Superior temporal gyrus (tissue), 1 donor: ENCODE measurements at regions not wholly inside any gene's neighbourhood (a gene's known extent, or its start where the extent isn't known, plus 50 kb on each side); places are given as distances from the start of the nearest gene placed in this dataset.
"Not testable (repeated sequence)": the region's sequence is repeated elsewhere in the genome, so short reads cannot be mapped to it uniquely, and the experiment has no call there.

Experiments used
- DNase-seq: peaks from one replicate; pipeline ENCODE4 v3.0.0-alpha.2; 2016; ENCODE audit errors: extremely low spot score

DNA sequence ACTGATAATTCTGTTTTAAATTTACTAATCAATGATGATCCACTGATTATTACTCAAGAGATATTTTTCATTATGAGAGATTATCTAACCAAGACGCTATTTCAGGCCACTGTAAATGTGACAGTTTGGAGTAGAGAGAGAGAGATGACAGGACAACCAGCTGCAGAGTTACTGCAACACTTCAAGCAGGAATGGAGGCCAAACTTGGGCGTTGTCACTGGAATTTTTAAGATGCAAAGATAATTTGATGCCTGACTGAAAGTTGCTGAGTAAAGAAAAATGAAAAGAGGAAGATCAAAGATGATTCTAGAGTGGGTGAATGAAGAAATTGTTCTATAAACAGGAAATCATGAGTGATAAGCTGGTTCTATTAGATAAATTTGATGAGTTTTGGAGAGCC lies 1302.1 kb upstream of the TMEFF2 start:
- DNase-seq = no peak

DNA sequence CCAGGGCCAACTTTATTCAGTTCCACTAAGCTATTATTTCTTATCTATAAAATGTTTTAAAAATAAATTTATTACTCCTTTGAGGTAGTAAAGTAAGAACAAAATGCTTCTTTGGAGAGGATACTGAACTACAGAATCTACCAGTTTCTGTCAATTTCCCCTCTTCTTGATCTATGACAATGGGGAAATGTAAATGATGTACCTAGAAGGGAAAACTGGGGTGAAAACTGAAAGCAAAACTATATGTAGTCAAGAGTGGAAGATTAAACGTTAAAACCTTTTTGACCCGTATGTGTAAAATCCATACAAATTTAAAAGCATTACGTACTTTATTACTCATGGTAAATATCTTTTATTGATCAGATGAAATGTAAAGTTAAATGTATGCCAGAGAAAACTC lies 1287.8 kb upstream of the TMEFF2 start:
- no peak for DNase-seq

DNA sequence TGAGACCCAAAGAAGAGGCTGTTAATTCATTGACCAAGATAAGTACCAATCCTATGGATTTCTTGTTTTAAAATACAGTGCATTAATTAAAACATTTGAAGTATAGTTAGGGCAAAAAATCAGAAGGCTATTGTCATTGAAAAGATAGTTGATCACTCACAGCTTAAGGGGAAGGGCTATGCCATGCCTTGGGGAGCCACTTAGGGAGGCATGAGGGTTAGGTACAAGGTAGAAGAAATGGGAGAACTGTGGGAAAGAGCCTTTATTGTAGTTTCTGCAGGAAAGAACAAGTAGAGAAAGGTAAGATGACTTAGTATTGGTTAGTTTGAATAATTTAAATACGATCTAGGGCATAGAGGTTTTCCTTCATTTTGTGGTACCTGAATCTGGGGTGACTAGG lies 1285.5 kb upstream of the TMEFF2 start:
- no peak for DNase-seq

DNA sequence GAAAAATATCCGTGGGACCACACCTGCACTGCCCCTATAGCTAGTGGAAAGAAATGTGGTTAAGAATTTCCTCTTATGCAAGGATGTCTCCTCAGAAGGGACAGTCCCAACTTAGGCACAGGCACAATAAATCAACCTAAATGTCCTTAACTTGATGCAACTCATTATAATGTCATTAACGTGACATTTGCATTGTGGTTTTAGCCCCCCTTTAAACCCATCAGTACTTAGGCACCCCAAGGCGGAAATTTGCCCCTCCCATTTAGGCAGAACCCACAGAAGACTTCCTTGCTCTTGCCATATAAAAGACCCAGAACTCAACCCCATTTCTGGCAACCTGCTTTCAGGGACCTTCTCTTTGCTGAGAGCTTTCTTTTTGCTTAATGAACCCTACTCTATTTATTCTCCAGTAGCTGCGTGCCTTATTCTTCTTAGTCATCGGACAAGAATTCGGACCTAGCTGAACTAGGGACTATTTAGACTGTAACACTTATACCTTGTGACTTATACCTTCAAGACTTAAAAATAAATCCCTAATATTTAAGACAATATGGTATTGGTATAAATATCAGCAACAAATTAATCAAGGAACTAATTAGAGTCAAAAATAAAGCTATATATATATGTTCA lies 1281.6 kb upstream of the TMEFF2 start:
- DNase-seq = no peak

DNA sequence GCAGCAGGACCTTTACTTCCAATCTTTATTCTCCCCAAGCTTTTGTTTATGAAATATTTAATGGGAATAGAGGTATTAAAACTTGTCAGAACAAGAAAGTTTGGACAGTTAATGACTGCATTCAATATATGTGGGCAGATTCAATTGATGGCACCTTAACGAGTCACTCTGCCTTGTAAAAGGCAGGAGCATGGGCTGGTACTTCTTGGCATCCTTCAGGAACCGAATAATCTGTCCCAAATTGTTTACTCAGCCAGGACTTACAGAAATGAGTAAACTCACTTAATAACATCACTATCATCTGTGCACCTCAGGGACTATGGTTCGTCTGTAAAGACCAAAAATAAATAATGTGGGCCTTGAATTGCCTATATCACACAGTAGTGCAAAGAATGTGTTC lies 1280.3 kb upstream of the TMEFF2 start:
- no peak for DNase-seq

DNA sequence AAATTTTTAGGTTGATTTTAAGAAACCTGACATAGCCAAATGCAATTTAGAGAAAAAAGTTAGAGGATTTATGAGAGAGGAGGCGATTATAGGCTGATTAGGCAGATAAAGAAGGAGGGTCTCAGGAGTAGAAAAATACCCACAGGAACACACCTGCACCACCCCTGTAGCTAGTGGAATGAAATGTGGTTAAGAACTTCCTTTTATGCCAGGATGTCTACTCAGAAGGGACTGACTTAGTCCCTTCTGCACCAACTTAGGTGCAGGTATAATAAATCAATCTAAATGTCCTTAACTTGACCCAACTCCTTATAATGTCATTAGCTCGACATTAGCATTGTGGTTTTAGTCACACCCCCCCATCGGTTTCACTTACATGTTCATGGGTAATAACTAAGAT lies 1274.5 kb upstream of the TMEFF2 start:
- DNase-seq = no peak

DNA sequence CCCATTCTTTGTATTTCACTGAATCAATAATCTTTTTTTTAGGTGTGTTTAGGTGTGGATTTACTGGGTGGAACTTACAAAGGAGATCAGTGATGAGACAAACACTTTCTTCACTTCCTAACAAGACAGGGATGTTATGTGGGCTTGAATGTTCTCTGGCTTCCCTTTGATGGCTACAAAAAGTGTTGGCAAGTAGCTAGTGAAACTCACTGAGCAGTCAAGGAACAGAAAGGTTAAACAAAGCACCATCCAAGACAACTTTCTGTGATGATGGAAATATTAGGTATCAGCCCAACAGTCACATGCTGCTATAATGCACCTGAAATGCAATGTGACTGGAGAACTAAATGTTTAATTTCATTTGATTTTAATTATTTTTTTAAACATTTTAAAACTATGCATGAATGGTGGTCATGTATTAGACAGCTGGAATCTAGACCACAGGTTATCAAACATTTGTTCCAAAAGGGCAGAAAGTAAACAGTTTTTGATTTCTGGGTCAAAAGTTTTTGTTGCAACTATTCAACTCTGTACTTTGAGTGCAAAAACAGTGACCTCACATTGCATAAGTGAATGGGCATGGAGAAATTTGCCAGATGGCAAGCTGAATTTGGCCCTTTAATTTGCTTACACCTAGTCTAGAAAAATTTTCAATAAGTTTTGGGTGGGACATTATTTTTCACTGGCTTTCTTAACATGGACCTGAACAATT lies 1272.7 kb upstream of the TMEFF2 start:
- no peak for DNase-seq

DNA sequence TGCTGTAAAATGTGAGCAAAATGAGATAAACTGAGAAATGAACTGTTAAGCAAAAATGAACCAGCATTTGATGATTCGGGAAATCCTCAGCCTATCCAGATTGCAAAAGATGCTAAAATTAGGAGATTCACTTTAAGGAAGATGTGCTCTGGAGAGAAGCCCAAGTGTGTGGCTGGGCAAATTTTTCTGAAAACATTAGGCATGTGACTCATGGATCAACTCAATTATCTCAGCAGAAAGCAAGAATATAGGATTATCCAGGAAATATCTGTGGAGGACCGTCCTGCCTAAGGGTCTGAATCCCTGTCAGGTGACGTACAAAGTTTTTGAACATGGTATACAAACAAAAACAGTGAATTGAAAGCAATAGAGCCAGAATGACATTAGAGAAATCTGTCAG lies 1268.3 kb upstream of the TMEFF2 start:
- DNase-seq = no peak

DNA sequence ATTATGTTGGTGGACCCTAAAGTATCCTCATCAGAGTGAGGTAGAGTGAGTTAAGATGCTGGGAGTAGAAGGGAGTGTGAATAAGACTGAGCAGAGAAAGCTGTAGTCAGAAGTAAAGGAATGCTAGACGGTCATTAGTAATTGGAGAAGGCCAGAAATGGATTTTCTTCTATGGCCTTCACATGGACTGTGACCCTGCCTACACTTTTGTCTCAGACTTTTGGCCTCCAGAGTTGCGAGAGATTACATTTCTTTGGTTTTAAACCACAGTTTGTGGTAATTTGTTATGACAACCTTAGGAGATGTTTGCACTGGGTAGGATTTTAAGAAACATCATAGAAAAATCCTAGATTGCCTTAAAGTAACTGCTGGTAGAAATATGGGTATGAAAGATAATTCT lies 1267.7 kb upstream of the TMEFF2 start:
- no peak for DNase-seq

DNA sequence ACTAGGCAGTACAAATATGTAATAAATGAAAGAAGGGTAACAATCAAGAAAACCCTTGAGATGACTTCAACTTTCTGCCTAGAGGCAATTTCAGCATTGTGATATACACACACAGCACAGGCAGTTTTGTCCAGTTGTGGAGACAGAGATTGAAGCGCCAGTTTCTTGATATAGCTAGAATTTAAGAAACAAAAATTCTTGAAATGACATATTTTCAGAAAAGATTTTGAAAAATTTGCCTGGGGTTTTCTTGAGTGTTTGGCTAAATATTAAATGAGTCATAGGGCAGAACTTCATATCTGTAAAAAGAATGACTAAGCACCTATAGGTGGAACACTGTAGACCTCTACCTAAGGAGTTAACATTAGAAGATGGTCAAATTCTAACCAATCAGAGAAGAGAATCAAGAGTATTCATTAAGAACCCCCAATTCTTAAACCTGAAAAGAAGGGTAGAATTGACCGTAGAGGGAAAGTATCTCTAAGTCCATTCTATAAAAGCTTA lies 1266.8 kb upstream of the TMEFF2 start:
- DNase-seq = no peak

DNA sequence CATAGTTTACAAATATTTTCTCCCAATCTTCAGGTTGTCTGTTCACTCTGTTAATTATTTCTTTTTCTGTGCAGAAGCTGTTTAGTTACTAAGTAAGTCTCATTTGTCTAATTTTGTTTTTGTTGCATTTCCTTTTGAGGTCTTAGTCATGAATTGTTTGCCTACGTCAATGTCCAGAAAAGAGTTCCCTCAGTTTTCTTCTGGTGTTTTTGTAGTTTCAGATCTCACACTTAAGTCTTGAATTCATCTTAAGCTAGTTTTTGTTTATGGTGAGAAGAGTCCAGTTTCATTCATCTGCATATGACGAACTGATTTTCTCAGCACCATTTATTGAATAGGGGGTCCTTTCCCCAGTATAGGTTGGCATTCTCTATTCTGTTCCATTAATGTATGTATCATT lies 1252.2 kb upstream of the TMEFF2 start:
- DNase-seq = no peak

DNA sequence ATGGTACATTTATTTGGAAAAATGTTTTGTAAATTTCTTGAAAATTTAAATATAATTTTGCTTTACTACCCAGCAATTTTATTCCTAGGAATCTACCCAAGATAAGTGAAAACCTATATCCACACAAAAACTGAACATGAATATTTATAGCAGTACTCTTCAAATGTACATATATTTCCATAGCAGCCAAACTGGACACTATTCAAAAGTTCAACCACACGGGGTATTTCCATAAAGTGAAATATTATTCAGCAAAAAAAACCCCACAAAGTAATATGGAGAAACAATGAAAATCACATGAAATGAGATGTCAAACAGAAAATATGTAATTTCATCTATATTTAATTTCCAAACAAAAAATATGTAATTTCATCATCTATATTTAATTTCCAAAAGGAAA lies 1247.6 kb upstream of the TMEFF2 start:
- no peak for DNase-seq

DNA sequence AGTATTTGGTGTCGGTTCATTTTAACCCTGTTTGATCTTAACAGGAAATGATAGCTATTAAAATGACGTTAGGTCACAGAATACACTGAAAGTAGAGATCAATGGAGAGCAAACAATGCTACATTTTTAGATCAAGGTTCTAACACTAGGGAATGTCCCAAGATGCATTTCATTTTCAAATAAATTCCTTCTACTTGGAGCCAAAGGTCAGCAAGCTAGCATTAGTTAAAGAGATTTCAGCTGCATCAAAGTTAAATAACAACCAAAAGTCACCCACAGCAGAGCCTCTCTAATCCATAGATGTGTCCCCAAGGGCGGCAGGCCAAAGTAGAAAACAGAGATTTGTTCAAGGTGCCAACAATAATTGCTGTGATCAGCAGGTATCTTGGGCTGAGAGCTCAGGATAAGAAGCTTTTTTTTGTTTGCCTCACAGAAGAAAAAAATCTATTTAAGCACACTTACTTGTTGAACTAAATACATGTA lies 1233.6 kb upstream of the TMEFF2 start:
- DNase-seq = no peak

DNA sequence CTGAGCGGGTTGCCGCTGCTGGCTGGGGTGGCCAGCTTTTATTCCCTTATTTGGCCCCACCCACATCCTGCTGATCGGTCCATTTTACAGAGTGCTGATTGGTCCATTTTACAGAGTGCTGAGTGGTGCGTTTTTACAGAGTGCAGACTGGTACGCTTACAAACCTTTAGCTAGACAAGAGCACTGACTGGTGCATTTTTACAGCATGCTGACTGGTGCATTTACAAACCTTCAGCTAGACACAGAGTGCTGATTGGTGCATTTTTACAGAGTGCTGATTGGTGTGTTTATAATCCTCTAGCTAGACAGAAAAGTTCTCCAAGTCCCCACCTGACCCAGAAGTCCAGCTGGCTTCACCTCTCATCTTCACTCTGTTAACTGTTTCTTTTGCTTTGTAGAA lies 1217.6 kb upstream of the TMEFF2 start:
- DNase-seq = not testable (repeated sequence)

DNA sequence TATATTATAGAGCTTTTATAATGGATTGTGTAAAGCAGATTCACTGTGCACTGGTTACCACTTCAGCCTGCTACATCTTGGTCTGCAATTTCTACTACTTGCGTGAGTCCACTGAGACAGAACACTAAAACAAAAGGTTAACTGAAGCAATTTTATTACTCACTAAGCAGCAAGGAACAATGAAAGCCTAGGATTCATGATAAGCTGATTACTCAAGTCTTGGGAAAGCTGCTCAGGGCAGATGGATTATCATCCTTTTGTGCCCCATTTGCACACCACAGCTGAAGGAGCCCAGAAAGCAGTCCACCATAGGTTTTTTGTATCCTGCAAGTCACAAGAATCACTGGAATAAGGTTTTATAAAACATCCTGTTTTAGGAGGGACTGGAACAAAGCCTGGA lies 1215.2 kb upstream of the TMEFF2 start:
- DNase-seq = no peak

DNA sequence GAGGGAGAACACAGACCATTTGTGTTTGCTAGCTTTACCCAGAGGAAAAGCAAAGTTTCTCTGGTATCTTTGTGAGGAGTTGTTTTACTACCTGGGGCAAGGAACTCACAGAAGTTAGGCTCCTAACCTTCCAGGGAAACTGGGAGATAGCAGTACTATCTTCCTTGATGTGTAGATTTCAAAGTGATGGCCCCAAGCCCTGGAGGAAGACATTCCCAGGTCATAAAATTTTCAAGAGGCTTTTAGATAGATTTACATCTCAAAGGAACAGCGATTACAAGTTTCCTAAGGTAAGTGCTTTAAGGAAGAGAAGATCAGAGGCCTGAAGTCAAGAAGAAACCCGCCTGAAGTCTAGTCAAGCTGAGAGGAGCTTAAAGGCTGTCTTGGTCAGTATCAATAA lies 1187.8 kb upstream of the TMEFF2 start:
- no peak for DNase-seq

DNA sequence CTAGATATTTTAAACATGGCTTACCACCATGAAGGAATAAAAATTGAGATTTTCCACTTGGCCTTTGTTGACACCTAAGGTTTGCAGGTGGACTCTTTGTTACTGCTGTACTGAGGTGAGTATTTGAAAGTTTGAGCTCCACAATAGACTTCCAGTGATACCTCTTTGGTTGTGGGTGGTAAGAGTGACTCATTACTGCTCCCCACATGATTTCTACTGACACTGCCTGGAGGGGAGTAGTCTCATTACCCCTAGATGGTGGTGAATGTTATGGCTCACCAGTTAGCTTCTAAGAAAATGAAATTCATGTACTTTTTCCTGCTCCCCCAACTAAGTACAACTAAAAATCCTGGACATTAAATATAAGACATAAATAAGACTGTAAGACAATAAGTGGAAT lies 1183.1 kb upstream of the TMEFF2 start:
- DNase-seq = no peak

DNA sequence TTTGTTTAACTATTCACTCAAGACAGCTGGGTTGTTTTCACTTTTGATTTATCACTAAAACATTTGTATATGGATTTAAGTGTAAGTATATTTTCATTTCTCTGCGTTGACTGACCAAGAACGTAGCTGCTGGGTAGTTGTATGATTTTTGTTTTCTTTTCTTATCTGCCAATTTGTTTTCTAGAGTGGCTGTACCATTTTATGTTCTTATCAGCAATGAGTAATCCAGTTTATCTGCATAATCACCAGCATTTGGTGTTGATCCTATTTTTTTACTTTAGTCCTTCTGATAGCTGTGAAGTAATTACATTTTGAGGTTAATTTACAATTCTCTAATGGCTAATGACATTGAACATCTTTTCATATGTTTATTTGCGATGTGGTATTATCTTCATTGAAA lies 1178.4 kb upstream of the TMEFF2 start:
- no peak for DNase-seq

DNA sequence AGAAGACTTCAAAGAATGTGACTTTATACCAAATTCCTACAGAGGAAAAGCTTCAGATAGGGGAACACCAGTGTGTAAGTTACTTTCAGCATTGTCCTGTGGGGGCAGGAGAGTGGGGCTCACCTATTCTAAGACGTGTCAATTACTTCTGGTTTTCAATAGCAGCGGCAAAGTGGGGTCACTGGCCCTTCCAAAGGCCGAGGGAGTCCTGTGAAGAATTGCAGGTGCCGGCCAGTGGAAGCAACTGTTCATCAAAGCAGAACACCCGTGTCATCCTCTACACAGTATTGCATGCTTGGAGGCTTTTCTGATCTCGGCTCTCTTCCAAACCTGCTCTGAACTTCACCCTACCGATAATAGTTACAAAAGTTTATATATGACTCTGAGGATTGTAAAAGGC lies 1176.5 kb upstream of the TMEFF2 start:
- no peak for DNase-seq

DNA sequence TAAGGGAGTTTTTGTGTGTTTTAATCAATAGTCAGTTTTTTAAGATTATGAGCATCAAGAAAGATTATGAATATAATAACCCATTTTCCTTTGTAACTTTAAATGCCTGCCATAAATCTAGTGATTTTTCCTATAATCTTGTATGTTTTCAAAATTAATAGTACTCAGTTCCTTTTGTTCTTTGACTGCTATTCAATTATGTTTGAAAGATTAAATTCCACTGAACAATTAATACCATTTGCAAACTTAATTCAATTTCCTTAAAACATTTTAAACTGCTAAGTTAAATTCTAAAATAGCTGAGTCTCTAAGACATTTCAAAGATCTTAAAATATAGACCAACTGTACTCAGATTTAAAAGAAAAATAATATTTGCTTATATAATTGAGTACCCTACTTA lies 1173.9 kb upstream of the TMEFF2 start:
- DNase-seq = no peak

DNA sequence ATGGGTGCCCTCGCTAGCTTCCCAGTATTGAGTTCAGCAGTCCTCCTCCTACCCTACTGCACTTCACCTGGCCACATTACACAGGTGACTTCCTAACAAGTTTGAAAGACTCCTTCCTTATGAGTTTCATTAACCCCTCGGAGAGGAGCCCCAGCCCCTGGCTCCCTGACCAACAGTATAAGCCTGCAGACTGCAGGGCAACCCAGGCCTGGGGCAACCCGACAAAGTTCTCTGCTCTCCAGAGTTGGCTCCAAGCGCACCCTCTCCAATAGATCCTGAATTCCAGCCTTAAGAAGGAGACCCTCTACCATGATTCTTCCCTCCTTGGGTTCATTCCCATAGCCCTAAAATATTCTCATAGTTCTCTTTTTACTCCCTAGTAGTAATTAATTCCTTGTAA lies 1162.8 kb upstream of the TMEFF2 start:
- DNase-seq = no peak

DNA sequence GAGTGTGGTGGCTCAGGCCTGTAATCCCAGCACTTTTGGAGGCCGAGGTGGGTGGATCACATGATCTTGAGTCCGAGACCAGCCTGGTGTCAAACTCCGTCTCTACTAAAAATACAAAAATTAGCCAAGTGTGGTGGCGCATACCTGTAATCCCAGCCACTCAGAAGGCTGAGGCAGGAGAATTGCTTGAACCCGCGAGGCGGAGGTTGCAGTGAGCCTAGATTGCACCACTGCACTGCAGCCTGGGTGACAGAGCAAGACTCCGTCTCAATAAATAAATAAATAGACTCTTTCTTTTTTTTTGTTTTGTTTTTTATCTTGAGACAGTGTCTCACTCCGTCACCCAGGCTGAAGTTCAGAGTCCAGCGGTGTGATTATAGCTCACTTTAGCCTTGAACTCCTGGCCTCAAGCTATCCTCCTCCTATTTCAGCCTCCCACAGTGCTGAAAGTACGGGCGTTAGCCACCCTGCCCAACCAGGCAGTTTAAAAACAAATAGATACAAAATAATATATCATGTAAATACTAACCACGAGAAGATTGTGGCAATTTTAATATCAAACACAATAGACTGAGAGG lies 1158.0 kb upstream of the TMEFF2 start:
- not testable (repeated sequence) for DNase-seq

DNA sequence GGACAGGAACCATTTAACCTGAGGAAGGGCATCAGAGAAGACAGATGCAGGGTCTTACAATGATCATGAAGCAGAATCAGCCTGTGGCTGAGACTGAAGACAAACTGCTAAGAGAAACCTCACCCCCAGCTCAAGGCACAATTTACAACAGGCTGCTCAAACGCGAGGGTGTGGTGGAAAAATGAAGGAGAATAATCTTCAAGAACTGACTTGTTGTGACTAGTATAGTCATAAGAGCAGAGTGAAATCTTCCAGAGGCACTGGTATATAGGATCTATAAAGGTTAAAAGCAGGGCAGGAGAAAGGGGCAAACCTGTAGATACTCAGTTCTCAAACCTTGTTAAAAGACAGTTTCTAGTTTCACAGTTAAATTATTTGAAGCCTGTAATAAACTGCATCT lies 1155.8 kb upstream of the TMEFF2 start:
- no peak for DNase-seq
